DND-41 (cell line): ENCODE measurements at regions not wholly inside any gene's neighbourhood (a gene's known extent, or its start where the extent isn't known, plus 50 kb on each side); places are given as distances from the start of the nearest gene placed in this dataset.

Experiments used
- EZH2 ChIP-seq: IDR thresholded peaks from 3 replicates; pipeline ENCODE4 v1.6.1; 2012; ENCODE audit warnings: borderline replicate concordance, low read depth, mild to moderate bottlenecking, moderate library complexity, low read length, inconsistent platforms; ENCODE audit not compliant: severe bottlenecking
- TF ChIP-seq, protein P1 (sequence below): IDR thresholded peaks from 2 replicates; pipeline ENCODE4 v1.5.1; 2012; ENCODE audit warnings: borderline replicate concordance, low read length, moderate library complexity, mild to moderate bottlenecking; ENCODE audit not compliant: poor library complexity, severe bottlenecking; ENCODE audit errors: extremely low read depth

DNA sequence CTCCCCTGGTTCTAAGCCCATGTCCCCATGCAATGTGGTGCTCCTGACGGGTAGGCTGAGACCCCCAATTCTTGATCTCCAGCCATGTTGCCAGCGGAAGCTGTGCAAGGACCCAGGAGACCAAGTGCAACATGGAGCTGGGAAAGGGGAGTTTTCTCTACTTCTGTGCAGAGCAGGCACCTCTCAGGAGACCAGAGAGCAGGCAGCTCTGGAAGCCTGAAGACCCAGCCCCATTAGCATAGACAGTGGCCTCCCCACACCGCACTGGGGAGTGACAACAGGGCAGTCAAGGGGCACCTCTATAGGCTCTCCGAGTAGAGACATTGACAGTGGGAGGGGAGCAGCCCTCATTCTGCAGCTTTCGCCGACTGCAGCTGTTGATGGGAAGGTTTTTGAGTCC lies 410.2 kb downstream of the MATN1 start:
- TF ChIP-seq, protein P1, sequence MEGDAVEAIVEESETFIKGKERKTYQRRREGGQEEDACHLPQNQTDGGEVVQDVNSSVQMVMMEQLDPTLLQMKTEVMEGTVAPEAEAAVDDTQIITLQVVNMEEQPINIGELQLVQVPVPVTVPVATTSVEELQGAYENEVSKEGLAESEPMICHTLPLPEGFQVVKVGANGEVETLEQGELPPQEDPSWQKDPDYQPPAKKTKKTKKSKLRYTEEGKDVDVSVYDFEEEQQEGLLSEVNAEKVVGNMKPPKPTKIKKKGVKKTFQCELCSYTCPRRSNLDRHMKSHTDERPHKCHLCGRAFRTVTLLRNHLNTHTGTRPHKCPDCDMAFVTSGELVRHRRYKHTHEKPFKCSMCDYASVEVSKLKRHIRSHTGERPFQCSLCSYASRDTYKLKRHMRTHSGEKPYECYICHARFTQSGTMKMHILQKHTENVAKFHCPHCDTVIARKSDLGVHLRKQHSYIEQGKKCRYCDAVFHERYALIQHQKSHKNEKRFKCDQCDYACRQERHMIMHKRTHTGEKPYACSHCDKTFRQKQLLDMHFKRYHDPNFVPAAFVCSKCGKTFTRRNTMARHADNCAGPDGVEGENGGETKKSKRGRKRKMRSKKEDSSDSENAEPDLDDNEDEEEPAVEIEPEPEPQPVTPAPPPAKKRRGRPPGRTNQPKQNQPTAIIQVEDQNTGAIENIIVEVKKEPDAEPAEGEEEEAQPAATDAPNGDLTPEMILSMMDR = no peak
- TF ChIP-seq EZH2 = no peak
